ENCODE measurements at regions not wholly inside any gene's neighbourhood (a gene's known extent, or its start where the extent isn't known, plus 50 kb on each side); places are given as distances from the start of the nearest gene placed in this dataset.
"Not testable (repeated sequence)": the region's sequence is repeated elsewhere in the genome, so short reads cannot be mapped to it uniquely, and the experiment has no call there.

- no peak for DNase-seq (ENCODE audit: low spot score)
These were observed 83.3 kb downstream of the CPZ start for GRCh38 chr4:8675906-8676305.

DNA sequence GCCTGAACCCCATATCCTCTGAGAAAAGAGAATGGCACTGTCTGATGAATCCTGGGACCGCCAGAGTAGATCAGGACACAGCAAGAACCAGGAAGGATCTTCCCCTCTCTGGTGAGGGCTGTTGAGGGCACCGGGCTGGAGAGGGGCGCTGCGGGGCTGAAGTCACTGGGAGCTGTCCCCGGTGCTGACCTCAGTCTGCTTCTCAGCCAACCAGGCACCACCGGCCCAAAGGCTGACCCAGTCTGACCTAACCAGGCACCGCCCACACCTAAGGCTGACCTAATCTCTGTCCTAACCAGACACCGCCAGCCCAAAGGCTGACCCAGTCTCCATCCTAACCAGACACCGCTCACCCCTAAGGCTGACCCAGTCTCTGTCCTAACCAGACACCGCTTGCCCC lies 82.8 kb downstream of the CPZ start:
- no peak for DNase-seq (ENCODE audit: low spot score)

DNA sequence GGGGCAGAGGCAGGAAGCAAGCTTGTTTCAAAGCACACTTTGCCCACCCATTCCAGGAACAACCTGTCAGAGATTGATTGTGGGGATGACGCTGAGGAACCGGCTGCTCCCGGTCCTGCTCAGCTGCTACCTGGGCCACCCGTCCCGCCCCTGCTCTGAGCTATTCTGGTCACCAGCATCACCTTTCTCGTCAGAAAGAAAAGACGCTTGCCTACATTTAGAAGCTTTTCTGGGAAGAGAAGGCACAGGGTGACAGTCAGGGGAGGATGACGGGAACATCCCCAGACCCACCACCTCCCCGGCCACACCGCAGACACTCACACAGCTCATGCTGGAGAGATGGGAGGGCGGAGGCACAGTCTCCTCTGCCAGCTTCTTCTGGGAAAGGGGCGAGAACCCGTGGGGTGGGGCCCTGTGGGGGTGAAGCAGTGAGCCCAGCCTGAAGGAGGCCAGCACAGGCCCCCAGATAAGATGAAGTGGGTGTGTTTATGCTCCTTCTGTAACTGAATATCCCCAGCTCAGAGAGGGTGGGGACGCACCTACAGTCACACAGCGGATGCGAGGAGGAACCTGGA lies 81.8 kb downstream of the CPZ start:
- no peak for DNase-seq (ENCODE audit: low spot score)

DNA sequence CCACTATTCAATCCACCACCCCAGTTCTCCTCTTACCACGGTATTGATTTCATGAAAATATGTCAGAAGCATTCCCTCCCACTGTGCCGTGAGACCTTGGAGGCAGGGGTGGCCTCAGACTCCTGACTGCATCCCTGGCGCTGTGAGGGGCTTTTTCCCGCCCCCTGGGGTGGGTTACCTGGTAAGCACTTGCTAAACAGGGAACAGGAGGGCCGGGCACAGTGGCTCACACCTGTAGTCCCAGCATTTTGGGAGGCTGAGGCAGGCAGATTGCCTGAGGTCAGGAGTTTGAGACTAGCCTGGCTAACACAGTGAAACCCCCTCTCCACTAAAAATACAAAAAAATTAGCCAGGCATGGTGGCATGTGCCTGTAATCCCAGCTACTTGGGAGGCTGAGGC lies 80.5 kb downstream of the CPZ start:
- DNase-seq (ENCODE audit: low spot score), result not testable (repeated sequence)

GRCh38 chr4:8672486-8672885 lies 79.9 kb downstream of the CPZ start:
- DNase-seq (ENCODE audit: low spot score), result no peak

DNA sequence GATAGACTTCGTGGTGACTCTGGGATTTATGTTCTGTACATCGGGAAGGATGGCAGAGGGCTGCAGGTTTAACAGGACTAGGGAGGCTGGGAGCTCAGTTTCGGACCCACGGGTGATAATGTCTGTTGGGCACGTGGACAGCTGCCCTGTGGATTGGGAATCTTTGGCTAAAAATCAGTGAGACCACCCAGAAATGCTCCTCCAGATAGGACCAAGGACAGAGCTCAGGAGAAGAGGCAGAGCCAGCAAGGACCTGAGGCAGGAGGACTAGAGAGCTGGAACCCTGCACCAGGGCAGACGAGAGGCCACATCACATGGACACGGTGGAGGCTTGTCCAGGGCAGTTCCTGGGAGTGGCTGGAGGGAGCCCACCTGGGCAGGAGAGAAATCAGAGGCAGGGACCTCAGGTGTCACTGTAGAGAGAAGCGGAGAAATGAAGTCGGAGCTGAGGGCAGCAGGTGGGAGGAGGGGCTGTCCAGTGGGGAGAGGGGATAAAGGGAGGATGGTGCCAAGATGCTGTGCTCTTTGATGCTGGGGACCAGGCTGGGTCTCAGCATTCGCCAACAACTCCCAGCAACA lies 79.2 kb downstream of the CPZ start:
- DNase-seq (ENCODE audit: low spot score), result no peak
